ENCODE measurements at regions not wholly inside any gene's neighbourhood (a gene's known extent, or its start where the extent isn't known, plus 50 kb on each side); places are given as distances from the start of the nearest gene placed in this dataset.

GRCh38 chr10:107913317-107914294, 749.1 kb upstream of the SORCS1 start:
- no peak overlapping the region for H3K4me3 ChIP-seq (replicated peaks; ENCODE audit: low read depth, low read length)
- TF ChIP-seq CTCF (IDR thresholded peaks at IDR 0.05; ENCODE audit: low read depth, low read length, missing control alignments), result no peak
- DNase-seq (ENCODE audit: extremely low read depth, low read depth), result no peak

GRCh38 chr10:107901076-107901475, 736.6 kb upstream of the SORCS1 start:
- no peak for DNase-seq (ENCODE audit: extremely low read depth, low read depth)
- no peak for TF ChIP-seq CTCF (IDR thresholded peaks at IDR 0.05; ENCODE audit: low read depth, low read length, missing control alignments)
- H3K4me3 ChIP-seq (replicated peaks; ENCODE audit: low read depth, low read length), result no peak overlapping the region

GRCh38 chr10:107900131-107900530, 735.6 kb upstream of the SORCS1 start:
- no peak for DNase-seq (ENCODE audit: extremely low read depth, low read depth)
- no peak overlapping the region for H3K4me3 ChIP-seq (replicated peaks; ENCODE audit: low read depth, low read length)
- no peak for TF ChIP-seq CTCF (IDR thresholded peaks at IDR 0.05; ENCODE audit: low read depth, low read length, missing control alignments)

- no peak for DNase-seq (ENCODE audit: extremely low read depth, low read depth)
- no peak overlapping the region for H3K4me3 ChIP-seq (replicated peaks; ENCODE audit: low read depth, low read length)
- TF ChIP-seq CTCF (IDR thresholded peaks at IDR 0.05; ENCODE audit: low read depth, low read length, missing control alignments), result no peak
These were observed 735.1 kb upstream of the SORCS1 start for GRCh38 chr10:107899502-107900062.

- no peak for TF ChIP-seq CTCF (IDR thresholded peaks at IDR 0.05; ENCODE audit: low read depth, low read length, missing control alignments)
- H3K4me3 ChIP-seq (replicated peaks; ENCODE audit: low read depth, low read length), result no peak overlapping the region
- no peak for DNase-seq (ENCODE audit: extremely low read depth, low read depth)
These were observed 734.6 kb upstream of the SORCS1 start for GRCh38 chr10:107899075-107899474.

GRCh38 chr10:107898392-107898791, 733.9 kb upstream of the SORCS1 start:
- no peak for DNase-seq (ENCODE audit: extremely low read depth, low read depth)
- TF ChIP-seq CTCF (IDR thresholded peaks at IDR 0.05; ENCODE audit: low read depth, low read length, missing control alignments), result no peak
- no peak overlapping the region for H3K4me3 ChIP-seq (replicated peaks; ENCODE audit: low read depth, low read length)
